GM21390 (cell line): ENCODE measurements at regions not wholly inside any gene's neighbourhood (a gene's known extent, or its start where the extent isn't known, plus 50 kb on each side); places are given as distances from the start of the nearest gene placed in this dataset.
"Not testable (repeated sequence)": the region's sequence is repeated elsewhere in the genome, so short reads cannot be mapped to it uniquely, and the experiment has no call there.

ENCODE experiments used
- ATAC-seq: cut with Tn5 transposase; IDR thresholded peaks from one replicate; pipeline ENCODE4 v1.9.1; 2021; ENCODE audit not compliant: unreplicated experiment

- ATAC-seq, result peak; percentile 100
Measured at GRCh38 chr4:170374770-170375169, 285.0 kb upstream of the AADAT start.

- ATAC-seq, result no peak
Measured at GRCh38 chr4:170348945-170349344, 259.2 kb upstream of the AADAT start.

- not testable (repeated sequence) for ATAC-seq
Measured at GRCh38 chr4:170347191-170347590, 257.4 kb upstream of the AADAT start.

- ATAC-seq, result no peak
Measured at GRCh38 chr4:170339522-170339921, 249.8 kb upstream of the AADAT start.

- ATAC-seq, result peak; percentile 87
Measured at GRCh38 chr4:170336238-170336775, 246.6 kb upstream of the AADAT start.

- ATAC-seq, result no peak
Measured at GRCh38 chr4:170325599-170325998, 235.8 kb upstream of the AADAT start.

- no peak for ATAC-seq
Measured at GRCh38 chr4:170323623-170324022, 233.9 kb upstream of the AADAT start.

- ATAC-seq, result no peak
Measured at GRCh38 chr4:170307182-170307581, 217.4 kb upstream of the AADAT start.

- ATAC-seq, result no peak
Measured at GRCh38 chr4:170306208-170306607, 216.5 kb upstream of the AADAT start.

- no peak for ATAC-seq
Measured at GRCh38 chr4:170305627-170306026, 215.9 kb upstream of the AADAT start.

GRCh38 chr4:170281027-170281426, 191.3 kb upstream of the AADAT start:
- ATAC-seq, result no peak

- no peak for ATAC-seq
Measured at GRCh38 chr4:170278460-170278859, 188.7 kb upstream of the AADAT start.

GRCh38 chr4:170274616-170275015, 184.9 kb upstream of the AADAT start:
- no peak for ATAC-seq

- ATAC-seq, result no peak
Measured at GRCh38 chr4:170272959-170273358, 183.2 kb upstream of the AADAT start.

- ATAC-seq, result no peak
Measured at GRCh38 chr4:170271723-170272122, 182.0 kb upstream of the AADAT start.

- ATAC-seq, result peak; percentile 53
Measured at GRCh38 chr4:170270628-170271027, 180.9 kb upstream of the AADAT start.

- no peak for ATAC-seq
Measured at GRCh38 chr4:170269950-170270349, 180.2 kb upstream of the AADAT start.

- peak; percentile 98 for ATAC-seq
Measured at GRCh38 chr4:170259631-170260153, 169.9 kb upstream of the AADAT start.

- ATAC-seq, result no peak
Measured at GRCh38 chr4:170256807-170257206, 167.1 kb upstream of the AADAT start.

GRCh38 chr4:170248576-170248975, 158.8 kb upstream of the AADAT start:
- ATAC-seq, result no peak

GRCh38 chr4:170248029-170248428, 158.3 kb upstream of the AADAT start:
- ATAC-seq, result no peak

- ATAC-seq, result no peak
Measured at GRCh38 chr4:170247596-170247995, 157.8 kb upstream of the AADAT start.

- ATAC-seq, result no peak
Measured at GRCh38 chr4:170243662-170244288, 154.0 kb upstream of the AADAT start.
